Neural crest cell (in vitro differentiated cells): ENCODE measurements at regions not wholly inside any gene's neighbourhood (a gene's known extent, or its start where the extent isn't known, plus 50 kb on each side); places are given as distances from the start of the nearest gene placed in this dataset.
"Not testable (repeated sequence)": the region's sequence is repeated elsewhere in the genome, so short reads cannot be mapped to it uniquely, and the experiment has no call there.

Experiments
- DNase-seq: peaks from one replicate; pipeline ENCODE4 v3.0.0; 2021; ENCODE audit warnings: low read depth, mixed read lengths, low spot score
- H3K27ac Mint-ChIP-seq: one replicate; pipeline ENCODE4 v1.8.0; 2021; ENCODE audit warnings: mild to moderate bottlenecking, mixed read lengths; ENCODE audit not compliant: unreplicated experiment
- H3K27me3 Mint-ChIP-seq: 2 replicates; pipeline ENCODE4 v1.8.0; 2021; ENCODE audit warnings: low read depth, mild to moderate bottlenecking, mixed read lengths
- H3K36me3 Mint-ChIP-seq: 2 replicates; pipeline ENCODE4 v1.8.0; 2021; ENCODE audit warnings: low read depth, mild to moderate bottlenecking, mixed read lengths
- H3K4me1 Mint-ChIP-seq: 2 replicates; pipeline ENCODE4 v1.8.0; 2021; ENCODE audit warnings: mixed read lengths
- H3K4me3 Mint-ChIP-seq: one replicate; pipeline ENCODE4 v1.8.0; 2021; ENCODE audit warnings: mild to moderate bottlenecking, mixed read lengths
- H3K9me3 Mint-ChIP-seq: 2 replicates; pipeline ENCODE4 v1.8.0; 2021; ENCODE audit warnings: mixed read lengths
- TF ChIP-seq, protein P1 (sequence below): fragments of 200-600 bp; sonication (generic); conservative IDR thresholded peaks from 2 replicates; pipeline ENCODE4 v1.5.0; 2021; ENCODE audit warnings: antibody characterized with exemption, mild to moderate bottlenecking

- Mint-ChIP-seq H3K27me3 (no peaks in the 10 kb centered on the region), H3K36me3 (no peaks in the 10 kb centered on the region), H3K4me3 (no peak overlapping the region), H3K27ac (no peak overlapping the region), H3K4me1 (no peaks in the 10 kb centered on the region), H3K9me3 (peaks cover 5% of the 10 kb centered on the region)
- TF ChIP-seq, protein P1, sequence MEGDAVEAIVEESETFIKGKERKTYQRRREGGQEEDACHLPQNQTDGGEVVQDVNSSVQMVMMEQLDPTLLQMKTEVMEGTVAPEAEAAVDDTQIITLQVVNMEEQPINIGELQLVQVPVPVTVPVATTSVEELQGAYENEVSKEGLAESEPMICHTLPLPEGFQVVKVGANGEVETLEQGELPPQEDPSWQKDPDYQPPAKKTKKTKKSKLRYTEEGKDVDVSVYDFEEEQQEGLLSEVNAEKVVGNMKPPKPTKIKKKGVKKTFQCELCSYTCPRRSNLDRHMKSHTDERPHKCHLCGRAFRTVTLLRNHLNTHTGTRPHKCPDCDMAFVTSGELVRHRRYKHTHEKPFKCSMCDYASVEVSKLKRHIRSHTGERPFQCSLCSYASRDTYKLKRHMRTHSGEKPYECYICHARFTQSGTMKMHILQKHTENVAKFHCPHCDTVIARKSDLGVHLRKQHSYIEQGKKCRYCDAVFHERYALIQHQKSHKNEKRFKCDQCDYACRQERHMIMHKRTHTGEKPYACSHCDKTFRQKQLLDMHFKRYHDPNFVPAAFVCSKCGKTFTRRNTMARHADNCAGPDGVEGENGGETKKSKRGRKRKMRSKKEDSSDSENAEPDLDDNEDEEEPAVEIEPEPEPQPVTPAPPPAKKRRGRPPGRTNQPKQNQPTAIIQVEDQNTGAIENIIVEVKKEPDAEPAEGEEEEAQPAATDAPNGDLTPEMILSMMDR, result no peak
- no peak for DNase-seq
Measured at GRCh38 chr12:92384571-92384970, 238.9 kb upstream of the BTG1 start.

GRCh38 chr12:92382383-92382878 is 236.8 kb upstream of the BTG1 start:
- no peak overlapping the region for H3K4me3 Mint-ChIP-seq
- no peaks in the 10 kb centered on the region for H3K27me3 Mint-ChIP-seq
- H3K27ac Mint-ChIP-seq, result no peak overlapping the region
- TF ChIP-seq, protein P1, result no peak
- H3K9me3 Mint-ChIP-seq, result peaks cover 3% of the 10 kb centered on the region
- no peaks in the 10 kb centered on the region for H3K4me1 Mint-ChIP-seq
- no peaks in the 10 kb centered on the region for H3K36me3 Mint-ChIP-seq
- no peak for DNase-seq

- no peak for DNase-seq
- Mint-ChIP-seq H3K27me3 (no peaks in the 10 kb centered on the region), H3K9me3 (peaks cover 2% of the 10 kb centered on the region), H3K27ac (no peak overlapping the region), H3K36me3 (no peaks in the 10 kb centered on the region), H3K4me1 (no peaks in the 10 kb centered on the region), H3K4me3 (no peak overlapping the region)
- TF ChIP-seq, protein P1, result no peak
Measured at GRCh38 chr12:92381856-92382255, 236.2 kb upstream of the BTG1 start.

GRCh38 chr12:92378682-92379479 is 233.2 kb upstream of the BTG1 start:
- TF ChIP-seq, protein P1, result no peak
- Mint-ChIP-seq H3K27ac (no peak overlapping the region), H3K4me3 (no peak overlapping the region), H3K9me3 (no peaks in the 10 kb centered on the region), H3K4me1 (no peaks in the 10 kb centered on the region), H3K36me3 (no peaks in the 10 kb centered on the region), H3K27me3 (no peaks in the 10 kb centered on the region)
- no peak for DNase-seq

GRCh38 chr12:92375504-92375903 is 229.9 kb upstream of the BTG1 start:
- not testable (repeated sequence) for H3K36me3 Mint-ChIP-seq, H3K9me3 Mint-ChIP-seq, H3K27ac Mint-ChIP-seq, H3K4me1 Mint-ChIP-seq, DNase-seq, H3K27me3 Mint-ChIP-seq, H3K4me3 Mint-ChIP-seq

DNA sequence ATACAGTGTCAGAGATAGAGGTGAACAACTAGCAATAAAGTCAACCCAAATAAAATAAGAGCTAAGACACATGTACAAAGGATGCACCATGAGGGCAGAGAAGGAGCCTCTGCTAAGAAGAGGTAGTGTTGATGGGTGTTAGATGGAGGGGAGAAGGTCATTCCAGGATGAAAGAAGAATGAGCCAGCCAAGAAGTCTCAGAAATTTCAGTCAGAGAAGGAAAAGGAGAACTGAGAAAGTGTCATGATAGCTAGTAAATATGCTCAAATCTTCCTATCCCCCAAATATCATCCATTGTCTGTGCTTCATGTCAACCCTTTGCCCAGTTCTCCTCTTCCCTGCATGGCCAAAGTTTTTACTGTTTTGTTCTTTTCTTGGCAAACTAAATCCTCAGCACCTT is 225.2 kb upstream of the BTG1 start:
- Mint-ChIP-seq H3K27ac (no peak overlapping the region), H3K27me3 (no peaks in the 10 kb centered on the region), H3K4me3 (no peak overlapping the region), H3K36me3 (peaks cover 2% of the 10 kb centered on the region), H3K4me1 (peaks cover 23% of the 10 kb centered on the region), H3K9me3 (no peaks in the 10 kb centered on the region)
- TF ChIP-seq, protein P1, result no peak
- DNase-seq, result no peak
